K562 (cell line): ENCODE measurements at regions not wholly inside any gene's neighbourhood (a gene's known extent, or its start where the extent isn't known, plus 50 kb on each side); places are given as distances from the start of the nearest gene placed in this dataset.

Experiments used
- ATAC-seq: fragments of 200-7000 bp; cut with Tn5 transposase; 3 replicates; pipeline ENCODE4 v1.9.1; 2020; ENCODE audit warnings: moderate library complexity
- BruUV-seq: library from RNA; stranded (reverse); fragments of 400-500 nt; replicated peaks from 2 replicates; lab custom pipeline; 2021; lab: Mats Ljungman, UMichigan
- CTCF ChIA-PET: fragments of 300-600 bp; formaldehyde crosslinking; extraction: SDS; loops from one replicate; lab custom pipeline; 2021; ENCODE audit warnings: low intra/inter-chr PET ratio; lab: Yijun Ruan, JAX
- POLR2A ChIA-PET: fragments of 300-600, 350-650 bp; sonication (Branson Sonifier 250); formaldehyde crosslinking; extraction: SDS; loops from one replicate; lab custom pipeline; 2021; ENCODE audit warnings: antibody characterized with exemption, inconsistent platforms; lab: Yijun Ruan, JAX
- DNase-seq, 4 experiments: peaks; one replicate each; pipeline versions ENCODE4 v3.0.0 to v3.0.0-alpha.2; 2011 to 2018; ENCODE audit warnings: low spot score in 3 of 4, mixed read lengths in 3 of 4; ENCODE audit errors: extremely low read depth in 1 of 4
- FAIRE-seq: peaks from 2 replicates; lab custom pipeline; 2011; peaks lifted over from hg19 to GRCh38; lab: Jason Lieb, UNC
- H2AFZ ChIP-seq: 2 replicates; pipeline ENCODE4 v1.6.0; 2011; ENCODE audit warnings: low read depth, low read length, control low read depth, inconsistent platforms
- H3K27ac ChIP-seq: fragments of 200-600 bp; 3 replicates; pipeline ENCODE4 v1.8.0; 2011; ENCODE audit warnings: low read depth, mild to moderate bottlenecking, control low read depth, inconsistent platforms, low read length, moderate library complexity, mixed read lengths; ENCODE audit errors: extremely low read depth
- H3K27me3 ChIP-seq, 2 experiments: fragments of 300-600 bp in 1 of 2; 2 replicates in 1 of 2; 3 replicates in 1 of 2; pipeline versions ENCODE4 v1.6.0 to v1.8.0; 2011; ENCODE audit warnings: inconsistent platforms in 2 of 2, low read length in 2 of 2, mild to moderate bottlenecking in 1 of 2, mixed read lengths in 1 of 2, moderate library complexity in 1 of 2; ENCODE audit not compliant: control insufficient read depth in 2 of 2, insufficient read depth in 2 of 2
- H3K36me3 ChIP-seq: fragments of 300-600 bp; 3 replicates; pipeline ENCODE4 v1.8.0; 2011; ENCODE audit warnings: mild to moderate bottlenecking, low read length, inconsistent platforms; ENCODE audit not compliant: control insufficient read depth, insufficient read depth
- H3K4me1 ChIP-seq, 2 experiments: fragments of 200-600 bp in 1 of 2; replicated peaks in 1 of 2; 2 replicates in 1 of 2; 3 replicates in 1 of 2; pipeline versions ENCODE4 v1.5.1 to v1.8.0; 2011; ENCODE audit warnings: inconsistent platforms in 2 of 2, low read length in 2 of 2, mild to moderate bottlenecking in 1 of 2, mixed read lengths in 1 of 2, moderate library complexity in 1 of 2; ENCODE audit not compliant: control insufficient read depth in 2 of 2, insufficient read depth in 2 of 2
- H3K4me2 ChIP-seq: 2 replicates; pipeline ENCODE4 v1.6.1; 2011; ENCODE audit warnings: low read length, control low read depth, inconsistent platforms, mixed read lengths; ENCODE audit not compliant: insufficient read depth
- H3K4me3 ChIP-seq: fragments of 200-600 bp; sonication (generic), shearing (Covaris generic); 2 replicates; pipeline ENCODE4 v1.5.1; 2016; ENCODE audit warnings: control low read depth, inconsistent platforms
- H3K79me2 ChIP-seq: fragments of 200-600 bp; 3 replicates; pipeline ENCODE4 v1.8.0; 2011; ENCODE audit warnings: low read length, inconsistent platforms; ENCODE audit not compliant: control insufficient read depth, insufficient read depth
- H3K9ac ChIP-seq, 2 experiments: 2 replicates each; pipeline versions ENCODE4 v1.6.0 to v1.6.1; 2011; ENCODE audit warnings: low read depth in 2 of 2, low read length in 2 of 2, control low read depth in 1 of 2, inconsistent platforms in 1 of 2, mild to moderate bottlenecking in 1 of 2, mixed read lengths in 1 of 2; ENCODE audit not compliant: insufficient read depth in 1 of 2
- H3K9me1 ChIP-seq: one replicate; pipeline ENCODE4 v1.6.0; 2011; ENCODE audit warnings: inconsistent platforms, mild to moderate bottlenecking, low read length, moderate library complexity; ENCODE audit not compliant: control insufficient read depth, insufficient read depth
- H3K9me3 ChIP-seq: replicated peaks from 2 replicates; pipeline ENCODE4 v1.5.1; 2011; ENCODE audit warnings: low read depth, low read length, inconsistent platforms; ENCODE audit not compliant: control insufficient read depth, insufficient read depth
- H4K20me1 ChIP-seq: replicated peaks from 2 replicates; pipeline ENCODE4 v1.6.1; 2011; ENCODE audit warnings: low read length, inconsistent platforms, mixed read lengths; ENCODE audit not compliant: control insufficient read depth, insufficient read depth
- CHD2 ChIP-seq: IDR thresholded peaks from 2 replicates; pipeline ENCODE4 v1.6.1; 2011; ENCODE audit warnings: low read depth, low read length
- KDM1A ChIP-seq, 2 experiments: fragments of 450-650 bp; IDR thresholded peaks; 2 replicates each; pipeline ENCODE4 v1.6.1; 2016; ENCODE audit warnings: mild to moderate bottlenecking in 2 of 2
- RCOR1 ChIP-seq, 2 experiments: IDR thresholded peaks; 2 replicates each; pipeline ENCODE4 v1.6.1; 2012; ENCODE audit warnings: low read depth in 2 of 2, low read length in 2 of 2, borderline replicate concordance in 1 of 2, improper control_type of control experiment in 1 of 2
- U2AF2 ChIP-seq: fragments of 200-400 bp; formaldehyde crosslinking; optimal IDR thresholded peaks from 2 replicates; pipeline ENCODE3; 2017; ENCODE audit warnings: low read depth, mild to moderate bottlenecking, low read length
- ZNF609 ChIP-seq: sonication (generic); formaldehyde crosslinking; IDR thresholded peaks from 2 replicates; pipeline ENCODE4 v1.8.1; 2023; ENCODE audit warnings: missing genetic modification reagents, mild to moderate bottlenecking, borderline replicate concordance
- WGBS: fragments of 100-300 bp; shearing (Covaris generic); methylation state at CpG from one replicate; pipeline ENCODE4 v1.1.6; 2016; ENCODE audit warnings: low coverage, mixed read lengths; ENCODE audit not compliant: insufficient coverage; ENCODE audit errors: missing lambda C conversion rate; 5-methylcytosine and 5-hydroxymethylcytosine counted together
- in situ Hi-C: fragments of 300-500 bp; cut with MboI; formaldehyde crosslinking; loops from 4 replicates; pipeline ENCODE4 v1.15.0; 2018; ENCODE audit warnings: inconsistent platforms, mixed read lengths
- intact Hi-C: fragments of 100-400 bp; cut with micrococcal nuclease; formaldehyde crosslinking; loops from 2 replicates; pipeline ENCODE4 v1.14.2; 2022

- H3K27me3 ChIP-seq: no peaks in the 10 kb centered on the region; a peak in 1 of 5 replicates
- intact Hi-C loops: no loop called here
- peak; percentile 42 for FAIRE-seq
- H3K9me3 ChIP-seq: no peaks in the 10 kb centered on the region
- no peaks in the 10 kb centered on the region for H3K79me2 ChIP-seq
- no peaks in the 10 kb centered on the region for H4K20me1 ChIP-seq
- TF ChIP-seq KDM1A (IDR thresholded peaks at IDR 0.05): peak; percentile 74 to 76
- TF ChIP-seq U2AF2: no peak
- 0 out of 4 replicates have a peak, but pooled peaks have one; percentile 29 to 31 for TF ChIP-seq RCOR1 (IDR thresholded peaks at IDR 0.05; ENCODE audit: borderline replicate concordance in 1 of 2, low read depth in 2 of 2, low read length in 2 of 2)
- no peak for TF ChIP-seq ZNF609
- peak; percentile 38; the same call in 1 of the 2 replicates for TF ChIP-seq CHD2
- TF ChIP-seq, all 486 proteins: peak for 3
- POLR2A ChIA-PET: interaction anchor here (0.6 kb wide), 1 partner anchor 874 kb away, joined by 3 read pairs; no protein-coding TSS in a partner anchor
- Histone ChIP-seq H3K36me3 (no peaks in the 10 kb centered on the region), H3K27ac (no peak overlapping the region), H3K9me1 (no peaks in the 10 kb centered on the region), H3K4me3 (no peak overlapping the region), H3K4me2 (no peak overlapping the region), H3K9ac (no peak overlapping the region), H2AFZ (peak overlapping the region; percentile 46; the same call in 1 of the 2 replicates), H3K4me1 (peaks cover 25 to 27% of the 10 kb centered on the region in 2 experiments; a peak in 4 of 5 replicates)
- WGBS: 5% methylated on average over 6 of the region's 6 CpGs
- DNase-seq (peak in 1 of 4 experiments; percentile 23), ATAC-seq (no peak)
- in situ Hi-C loops: no loop called here
- CTCF ChIA-PET: no interaction called here
- BruUV-seq: no TSS peak
These were observed 505.4 kb downstream of the CD83 start for GRCh38 chr6:14622909-14623505.
